ENCODE measurements at regions not wholly inside any gene's neighbourhood (a gene's known extent, or its start where the extent isn't known, plus 50 kb on each side); places are given as distances from the start of the nearest gene placed in this dataset.

GRCh38 chr11:29842061-29842460, 174.8 kb downstream of the KCNA4 start:
- DNase-seq (no peak), ATAC-seq (no peak)
- ChIA-PET CTCF (no interaction called here), POLR2A (no interaction called here)
- H3K9me3 Mint-ChIP-seq = no peaks in the 10 kb centered on the region
- TF ChIP-seq CTCF (IDR thresholded peaks at IDR 0.05) = no peak
- H3K27ac Mint-ChIP-seq = no peak overlapping the region
- H3K4me1 Mint-ChIP-seq (ENCODE audit: low read depth) = no peaks in the 10 kb centered on the region
- H3K27me3 Mint-ChIP-seq = no peaks in the 10 kb centered on the region
- no peak overlapping the region for H3K4me3 Mint-ChIP-seq
- intact Hi-C loops (cut with micrococcal nuclease) = no loop called here
- H3K36me3 Mint-ChIP-seq (ENCODE audit: low read depth) = no peaks in the 10 kb centered on the region

GRCh38 chr11:29826878-29827277, 190.0 kb downstream of the KCNA4 start:
- H3K27me3 Mint-ChIP-seq = no peaks in the 10 kb centered on the region
- no peak for DNase-seq
- peaks cover 11% of the 10 kb centered on the region for H3K9me3 Mint-ChIP-seq
- no peak overlapping the region for H3K27ac Mint-ChIP-seq
- H3K36me3 Mint-ChIP-seq (ENCODE audit: low read depth) = no peaks in the 10 kb centered on the region
- no peaks in the 10 kb centered on the region for H3K4me1 Mint-ChIP-seq (ENCODE audit: low read depth)
- ChIA-PET POLR2A (no interaction called here), CTCF (no interaction called here)
- H3K4me3 Mint-ChIP-seq = no peak overlapping the region
- no peak for TF ChIP-seq CTCF (IDR thresholded peaks at IDR 0.05)
- no peak for ATAC-seq
- intact Hi-C loops (cut with micrococcal nuclease) = no loop called here

- ChIA-PET CTCF (no interaction called here), POLR2A (no interaction called here)
- no peak for ATAC-seq
- Mint-ChIP-seq H3K27ac (no peak overlapping the region), H3K36me3 (ENCODE audit: low read depth) (no peaks in the 10 kb centered on the region), H3K27me3 (no peaks in the 10 kb centered on the region), H3K4me1 (ENCODE audit: low read depth) (no peaks in the 10 kb centered on the region), H3K9me3 (peaks cover 11% of the 10 kb centered on the region), H3K4me3 (no peak overlapping the region)
- TF ChIP-seq CTCF (IDR thresholded peaks at IDR 0.05) = no peak
- DNase-seq = no peak
- intact Hi-C loops (cut with micrococcal nuclease) = no loop called here
Measured at GRCh38 chr11:29816359-29816758, 200.5 kb downstream of the KCNA4 start.

GRCh38 chr11:29809121-29809520, 207.7 kb downstream of the KCNA4 start:
- POLR2A ChIA-PET = no interaction called here
- no peaks in the 10 kb centered on the region for H3K36me3 Mint-ChIP-seq (ENCODE audit: low read depth)
- no peak overlapping the region for H3K27ac Mint-ChIP-seq
- H3K4me3 Mint-ChIP-seq = no peak overlapping the region
- CTCF ChIA-PET = no interaction called here
- no peaks in the 10 kb centered on the region for H3K27me3 Mint-ChIP-seq
- no peaks in the 10 kb centered on the region for H3K4me1 Mint-ChIP-seq (ENCODE audit: low read depth)
- DNase-seq = no peak
- TF ChIP-seq CTCF (IDR thresholded peaks at IDR 0.05) = no peak
- no peak for ATAC-seq
- H3K9me3 Mint-ChIP-seq = peaks cover 12% of the 10 kb centered on the region
- intact Hi-C loops (cut with micrococcal nuclease) = no loop called here

- no peak for TF ChIP-seq CTCF (IDR thresholded peaks at IDR 0.05)
- ATAC-seq = no peak
- Mint-ChIP-seq H3K9me3 (peaks cover 1% of the 10 kb centered on the region), H3K27ac (no peak overlapping the region), H3K4me1 (ENCODE audit: low read depth) (no peaks in the 10 kb centered on the region), H3K27me3 (no peaks in the 10 kb centered on the region), H3K4me3 (no peak overlapping the region), H3K36me3 (ENCODE audit: low read depth) (no peaks in the 10 kb centered on the region)
- intact Hi-C loops (cut with micrococcal nuclease) = no loop called here
- ChIA-PET CTCF (no interaction called here), POLR2A (no interaction called here)
- DNase-seq = no peak
Measured at GRCh38 chr11:29802522-29802921, 214.3 kb downstream of the KCNA4 start.

All from activated CD8-positive, alpha-beta T cell treated with anti-CD3 and anti-CD28 coated beads for 36 hours (primary cell).